Tibial artery (tissue), 4 donors: ENCODE measurements at regions not wholly inside any gene's neighbourhood (a gene's known extent, or its start where the extent isn't known, plus 50 kb on each side); places are given as distances from the start of the nearest gene placed in this dataset.
"Not testable (repeated sequence)": the region's sequence is repeated elsewhere in the genome, so short reads cannot be mapped to it uniquely, and the experiment has no call there.

ENCODE experiments used
- DNase-seq, 2 donors: peaks; one replicate each; pipeline ENCODE4 v3.0.0-alpha.2; 2019
- H3K27ac ChIP-seq, 2 donors: fragments of 200-600 bp; sonication (generic) in 1 of 2; 1 replicate in 1 of 2; 2 replicates in 1 of 2; pipeline ENCODE4 v1.5.1; 2018 to 2019; ENCODE audit warnings: mild to moderate bottlenecking in 1 of 2
- H3K27me3 ChIP-seq, 2 donors: fragments of 200-600 bp; sonication (generic) in 1 of 2; one replicate each; pipeline versions ENCODE4 v1.5.1 to v1.6.0; 2016 to 2019
- H3K36me3 ChIP-seq, 3 donors: fragments of 200-600 bp; sonication (generic) in 2 of 3; one replicate each; pipeline ENCODE4 v1.5.1; 2016 to 2019; ENCODE audit warnings: mild to moderate bottlenecking in 2 of 3
- H3K4me1 ChIP-seq, 4 donors: fragments of 200-600 bp; sonication (generic) in 2 of 4; 1 replicate in 3 of 4; 2 replicates in 1 of 4; pipeline ENCODE4 v1.5.1; 2016 to 2019
- H3K4me3 ChIP-seq, 2 donors: fragments of 200-600 bp; sonication (generic) in 1 of 2; 1 replicate in 1 of 2; 2 replicates in 1 of 2; pipeline ENCODE4 v1.5.1; 2018 to 2019; ENCODE audit warnings: mild to moderate bottlenecking in 2 of 2
- H3K9me3 ChIP-seq, 3 donors: fragments of 200-600 bp; sonication (generic) in 1 of 3; one replicate each; pipeline ENCODE4 v1.5.1; 2016 to 2019
- CTCF ChIP-seq, 2 experiments: fragments of 200-600 bp in 1 of 2; fragments of 450-650 bp in 1 of 2; IDR thresholded peaks; one replicate each; pipeline ENCODE4 v1.5.1; 2017 to 2019; ENCODE audit warnings: antibody characterized with exemption in 2 of 2, mild to moderate bottlenecking in 1 of 2, moderate library complexity in 1 of 2
- intact Hi-C: fragments of 100-400 bp; cut with DNase I; formaldehyde crosslinking; loops from one replicate; pipeline ENCODE4 v1.15.0; 2023; ENCODE audit warnings: low total_unique reads

- peaks cover 0 to 4% of the 10 kb centered on the region in 2 donors for H3K27me3 ChIP-seq
- no peak for DNase-seq
- intact Hi-C loops = no loop called here
- TF ChIP-seq CTCF (IDR thresholded peaks at IDR 0.05) = no peak
- no peaks in the 10 kb centered on the region for H3K4me1 ChIP-seq
- no peak overlapping the region for H3K27ac ChIP-seq
- H3K36me3 ChIP-seq = no peaks in the 10 kb centered on the region
- H3K9me3 ChIP-seq = no peaks in the 10 kb centered on the region
- no peak overlapping the region for H3K4me3 ChIP-seq
Measured at GRCh38 chr1:121587777-121588176, 403.0 kb downstream of the SRGAP2C start.

- Histone ChIP-seq H3K27ac (no peak overlapping the region), H3K9me3 (no peaks in the 10 kb centered on the region), H3K4me1 (no peaks in the 10 kb centered on the region), H3K36me3 (no peaks in the 10 kb centered on the region), H3K27me3 (no peaks in the 10 kb centered on the region), H3K4me3 (no peak overlapping the region)
- TF ChIP-seq CTCF (IDR thresholded peaks at IDR 0.05) = no peak
- no peak for DNase-seq
- intact Hi-C loops = no loop called here
Measured at GRCh38 chr1:121594096-121594495, 409.3 kb downstream of the SRGAP2C start.

- Histone ChIP-seq H3K9me3 (no peaks in the 10 kb centered on the region), H3K27me3 (no peaks in the 10 kb centered on the region), H3K4me1 (no peaks in the 10 kb centered on the region), H3K4me3 (no peak overlapping the region), H3K36me3 (no peaks in the 10 kb centered on the region), H3K27ac (no peak overlapping the region)
- no peak for DNase-seq
- TF ChIP-seq CTCF (IDR thresholded peaks at IDR 0.05) = no peak
- intact Hi-C loops = no loop called here
Measured at GRCh38 chr1:121595089-121595488, 410.3 kb downstream of the SRGAP2C start.

GRCh38 chr1:121604843-121605444 is 420.2 kb downstream of the SRGAP2C start:
- DNase-seq, H3K27me3 ChIP-seq, intact Hi-C loops, H3K27ac ChIP-seq, H3K4me3 ChIP-seq, H3K9me3 ChIP-seq, H3K4me1 ChIP-seq, H3K36me3 ChIP-seq: not testable (repeated sequence)

GRCh38 chr1:121607499-121607898 is 422.7 kb downstream of the SRGAP2C start:
- intact Hi-C loops, H3K9me3 ChIP-seq, H3K4me1 ChIP-seq, H3K27me3 ChIP-seq, H3K36me3 ChIP-seq, DNase-seq, H3K4me3 ChIP-seq, H3K27ac ChIP-seq: not testable (repeated sequence)
